ENCODE measurements at regions not wholly inside any gene's neighbourhood (a gene's known extent, or its start where the extent isn't known, plus 50 kb on each side); places are given as distances from the start of the nearest gene placed in this dataset.
"Not testable (repeated sequence)": the region's sequence is repeated elsewhere in the genome, so short reads cannot be mapped to it uniquely, and the experiment has no call there.

GRCh38 chr6:114886670-114887436, 544.0 kb upstream of the HS3ST5 start:
- no peak for DNase-seq

DNA sequence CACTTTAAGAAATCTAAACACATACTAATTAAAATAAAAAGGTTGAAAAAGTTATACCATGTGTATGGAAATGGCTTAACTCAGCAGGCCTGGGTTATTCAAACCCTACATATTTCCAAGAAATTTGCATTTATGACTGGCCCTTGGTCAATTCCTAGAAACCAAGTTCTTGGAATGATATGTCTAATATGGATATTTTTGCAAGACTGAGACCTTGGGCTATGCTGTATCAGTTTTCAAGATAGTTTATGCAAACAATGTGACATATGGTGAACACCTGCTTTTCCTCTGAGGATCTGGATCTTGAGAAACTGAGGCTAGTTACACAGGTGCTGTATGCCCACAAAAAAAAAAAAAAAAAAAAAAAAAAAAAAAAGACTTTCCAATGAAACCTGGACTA, 536.9 kb upstream of the HS3ST5 start:
- no peak for DNase-seq

DNA sequence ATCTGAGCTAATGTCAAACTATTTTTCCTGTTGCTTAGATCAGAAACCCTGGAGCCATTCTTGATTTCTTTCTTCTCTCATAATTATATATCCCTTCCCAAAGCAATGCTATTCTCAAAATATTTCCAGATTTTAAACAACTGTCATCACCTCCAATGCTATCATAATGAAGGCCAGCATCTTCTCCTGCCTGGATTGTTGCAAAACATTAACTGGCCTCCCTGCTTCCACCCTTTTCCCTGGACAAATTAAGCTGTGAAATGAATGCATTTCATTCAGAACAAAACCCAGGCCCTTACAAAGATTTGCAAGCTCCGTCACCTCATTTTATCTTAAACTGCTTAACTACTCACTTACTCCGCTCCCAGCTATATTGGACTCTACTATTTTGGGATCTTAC, 535.3 kb upstream of the HS3ST5 start:
- DNase-seq = no peak

DNA sequence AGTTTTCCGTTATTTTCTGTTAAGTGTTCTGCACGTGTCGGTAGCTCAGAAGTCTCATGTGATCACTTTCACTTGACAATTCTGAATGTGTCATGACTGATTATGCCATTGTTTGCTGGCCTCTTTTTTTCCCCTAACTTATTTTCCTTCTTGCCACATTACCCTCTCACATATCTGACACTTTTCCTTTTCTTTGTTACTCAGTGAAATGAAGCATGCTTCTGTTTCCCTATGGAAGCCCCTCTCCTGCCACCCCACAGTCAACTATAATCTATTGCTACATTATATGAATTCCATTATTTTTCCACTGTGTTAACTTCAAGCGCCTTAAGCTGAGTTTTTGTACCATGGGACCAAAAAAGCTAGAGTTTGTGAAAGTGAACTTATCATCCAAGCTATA, 531.6 kb upstream of the HS3ST5 start:
- DNase-seq = no peak

DNA sequence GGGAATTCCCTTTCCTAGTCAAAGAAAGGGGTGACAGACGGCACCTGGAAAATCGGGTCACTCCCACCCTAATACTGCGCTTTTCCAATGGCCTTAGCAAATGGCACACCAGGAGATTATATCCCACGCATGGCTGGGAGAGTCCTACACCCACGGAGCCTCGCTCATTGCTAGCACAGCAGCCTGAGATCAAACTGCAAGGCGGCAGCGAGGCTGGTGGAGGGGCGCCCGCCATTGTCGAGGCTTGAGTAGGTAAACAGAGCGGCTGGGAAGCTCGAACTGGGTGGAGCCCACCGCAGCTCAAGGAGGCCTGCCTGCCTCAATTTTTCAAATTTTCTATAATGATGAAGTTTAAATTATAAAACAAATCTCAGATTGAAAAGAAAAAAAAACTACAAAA, 522.7 kb upstream of the HS3ST5 start:
- not testable (repeated sequence) for DNase-seq

GRCh38 chr6:114863610-114864009, 520.8 kb upstream of the HS3ST5 start:
- DNase-seq = no peak

- no peak for DNase-seq
These were observed 520.0 kb upstream of the HS3ST5 start for GRCh38 chr6:114862819-114863218.

- DNase-seq = no peak
These were observed 519.2 kb upstream of the HS3ST5 start for GRCh38 chr6:114862064-114862463.

DNA sequence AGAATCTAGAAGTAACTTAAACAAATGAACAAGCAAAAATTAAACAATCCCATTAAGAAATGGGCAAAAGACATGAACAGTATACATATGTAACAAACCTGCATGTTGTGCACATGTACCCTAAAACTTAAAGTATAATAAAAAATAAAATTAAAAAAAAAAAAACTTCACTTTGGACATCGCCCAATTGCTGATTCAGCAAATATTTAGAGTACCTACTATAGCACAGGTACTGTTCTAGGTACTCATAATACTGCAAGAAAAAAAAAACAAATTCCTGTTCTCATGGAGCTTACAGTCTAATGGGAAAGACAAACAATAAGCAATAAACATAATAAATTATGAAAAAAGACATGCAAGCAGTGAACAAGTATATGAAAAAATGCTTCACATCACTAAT, 501.5 kb upstream of the HS3ST5 start:
- no peak for DNase-seq

- no peak for DNase-seq
These were observed 496.2 kb upstream of the HS3ST5 start for GRCh38 chr6:114839019-114839418.

- no peak for DNase-seq
These were observed 490.4 kb upstream of the HS3ST5 start for GRCh38 chr6:114833211-114833610.

DNA sequence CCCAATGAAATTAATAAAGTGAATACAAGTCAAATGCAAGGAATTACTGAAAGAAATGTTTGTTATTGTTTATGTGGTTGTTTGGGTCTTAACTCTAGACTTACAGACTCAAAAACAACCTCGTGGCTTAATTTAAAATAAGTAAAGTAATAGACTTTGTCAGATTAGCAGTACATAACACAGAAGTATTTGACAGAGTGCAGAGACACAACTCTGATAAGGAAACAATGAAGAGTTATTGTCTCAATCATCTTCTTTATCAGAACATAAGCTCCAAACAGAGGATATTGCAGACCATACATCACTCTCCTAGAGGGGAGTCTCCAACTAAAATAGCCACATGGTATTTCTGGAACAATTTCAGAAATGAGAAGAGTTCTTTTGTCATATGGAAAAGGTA, 487.7 kb upstream of the HS3ST5 start:
- DNase-seq = no peak

GRCh38 chr6:114827135-114827534, 484.3 kb upstream of the HS3ST5 start:
- DNase-seq = no peak

DNA sequence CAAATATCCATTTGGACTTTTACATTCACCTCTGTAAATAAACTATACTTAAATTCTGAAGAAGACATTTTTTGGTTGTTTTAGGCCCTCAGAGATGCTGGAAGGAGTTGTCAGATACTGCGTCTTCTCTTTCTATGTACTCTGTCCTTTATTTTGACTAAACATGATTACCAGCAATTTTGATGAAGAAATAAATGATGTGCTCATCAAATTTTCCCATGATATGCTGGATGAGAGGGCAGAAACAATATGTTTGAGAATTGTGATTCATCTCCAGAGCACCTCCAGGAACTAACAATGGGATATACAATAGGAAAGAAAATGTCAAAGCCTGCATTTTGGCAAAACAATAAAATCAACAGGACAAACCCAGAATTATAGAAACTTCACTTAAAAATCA, 481.6 kb upstream of the HS3ST5 start:
- DNase-seq = no peak

- DNase-seq = no peak
These were observed 473.9 kb upstream of the HS3ST5 start for GRCh38 chr6:114816678-114817077.

DNA sequence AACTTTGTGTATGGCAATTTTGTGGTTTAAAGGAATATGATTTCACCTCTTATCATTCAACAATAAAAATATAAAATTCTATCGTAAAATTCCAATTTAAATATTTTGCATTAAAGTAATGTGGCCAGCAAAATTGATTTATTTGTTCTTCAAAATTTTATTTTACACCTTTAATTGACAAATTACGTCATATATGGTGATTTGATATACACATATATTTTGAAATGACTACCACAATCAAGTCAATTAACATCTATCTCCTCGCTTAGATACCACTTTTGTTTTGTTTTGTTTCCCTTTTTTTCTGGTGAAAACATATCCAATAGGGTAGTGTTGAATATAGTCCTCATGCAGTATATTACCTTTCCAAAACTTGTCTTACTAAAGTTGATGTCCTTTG, 467.6 kb upstream of the HS3ST5 start:
- no peak for DNase-seq

GRCh38 chr6:114805426-114805825, 462.6 kb upstream of the HS3ST5 start:
- not testable (repeated sequence) for DNase-seq

- no peak for DNase-seq
These were observed 453.8 kb upstream of the HS3ST5 start for GRCh38 chr6:114796576-114796975.

DNA sequence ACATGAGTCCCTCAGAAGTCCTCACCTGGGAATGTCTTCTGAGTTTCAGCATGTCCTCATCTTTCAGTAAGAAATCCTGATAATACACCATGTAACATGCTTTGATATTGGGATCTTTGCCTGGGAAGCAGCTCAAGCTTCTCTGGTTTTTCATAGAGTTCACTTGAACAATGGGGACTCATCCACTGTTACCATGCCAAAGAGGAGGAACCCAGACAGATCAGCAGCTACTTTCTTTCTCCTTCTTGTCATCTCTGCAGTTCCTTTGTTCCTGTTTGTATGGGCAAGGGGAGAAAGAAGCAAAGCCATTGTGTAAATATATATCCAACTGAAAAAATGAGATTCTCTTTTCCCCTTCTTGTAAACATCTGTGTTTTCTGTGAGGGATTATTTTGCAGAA, 450.6 kb upstream of the HS3ST5 start:
- DNase-seq = no peak

DNA sequence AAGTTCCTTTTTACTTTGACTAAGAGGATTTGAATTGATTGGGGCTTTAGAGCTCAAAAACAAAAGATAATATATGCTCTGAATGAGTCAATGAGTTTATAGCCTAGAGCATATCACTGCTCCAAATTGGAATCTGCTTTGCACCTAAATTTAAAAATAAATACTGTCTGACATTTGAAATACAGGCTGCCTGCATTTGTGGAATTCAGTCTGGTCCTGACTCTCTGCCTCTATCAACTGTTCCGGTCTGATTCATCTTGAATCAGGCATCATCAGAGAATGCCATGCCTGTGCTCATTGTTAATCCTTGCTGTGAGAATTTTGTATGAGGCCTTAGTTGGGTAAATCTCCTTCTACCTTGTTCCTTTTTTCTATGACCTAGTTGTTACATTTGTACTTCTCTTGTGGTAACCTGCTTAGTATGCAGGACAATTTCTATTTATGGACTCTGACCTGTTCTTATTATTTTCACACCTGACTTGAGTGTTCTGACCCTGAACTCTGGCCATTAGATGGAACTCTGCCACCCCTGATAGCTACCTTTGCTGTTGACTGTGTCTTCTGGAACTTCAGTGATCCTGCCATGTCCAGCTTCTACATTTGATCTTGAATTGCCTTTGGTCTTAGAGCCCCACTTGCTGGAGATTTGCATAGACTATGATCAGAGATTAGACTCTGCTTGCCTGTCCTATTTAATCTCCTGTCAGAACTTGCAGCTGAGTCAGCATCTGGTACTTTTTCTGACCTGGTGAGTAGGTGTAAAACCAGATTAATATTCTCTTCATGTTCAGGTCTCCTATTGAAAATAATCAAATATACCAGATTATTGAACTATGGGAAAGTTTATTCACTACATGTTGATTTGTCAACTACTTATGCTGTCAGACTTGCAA, 442.7 kb upstream of the HS3ST5 start:
- DNase-seq = no peak

DNA sequence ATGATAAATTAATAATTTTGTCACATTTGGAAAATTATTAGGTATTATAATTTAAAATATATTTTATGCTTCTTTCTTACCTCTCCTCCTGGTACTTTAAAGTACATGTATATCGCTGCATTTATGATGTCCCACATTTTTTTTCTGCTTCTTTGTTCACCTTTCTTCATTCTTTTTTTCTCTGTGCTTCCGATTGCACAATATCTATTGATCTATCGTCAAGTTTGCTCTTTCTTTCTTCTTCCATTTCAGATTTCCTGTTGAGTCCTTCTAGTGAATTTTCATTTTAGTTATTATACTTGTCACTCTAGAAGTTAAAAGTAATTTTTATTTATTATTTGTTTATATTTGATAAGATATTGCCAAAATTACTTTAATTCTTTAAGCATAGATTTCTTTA, 441.0 kb upstream of the HS3ST5 start:
- no peak for DNase-seq

DNA sequence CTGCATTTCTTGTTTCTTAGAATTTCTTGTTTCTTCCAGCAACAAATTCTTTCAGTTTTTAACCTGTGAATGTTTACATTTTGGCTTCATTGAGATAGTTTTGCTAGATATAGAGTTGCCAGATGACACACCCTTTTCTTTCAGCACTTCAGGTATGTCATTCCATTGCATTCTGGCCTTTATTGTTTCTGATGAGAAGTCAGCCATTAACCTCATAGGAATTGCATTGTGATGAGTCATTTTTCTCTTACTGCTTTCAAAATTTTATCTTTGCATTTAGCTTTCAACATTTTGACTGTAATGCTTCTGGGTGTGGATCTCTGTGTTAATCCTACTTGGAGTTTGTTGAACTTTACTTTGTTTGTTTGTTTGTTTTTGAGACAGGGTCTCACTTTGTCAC, 440.3 kb upstream of the HS3ST5 start:
- DNase-seq = no peak

DNA sequence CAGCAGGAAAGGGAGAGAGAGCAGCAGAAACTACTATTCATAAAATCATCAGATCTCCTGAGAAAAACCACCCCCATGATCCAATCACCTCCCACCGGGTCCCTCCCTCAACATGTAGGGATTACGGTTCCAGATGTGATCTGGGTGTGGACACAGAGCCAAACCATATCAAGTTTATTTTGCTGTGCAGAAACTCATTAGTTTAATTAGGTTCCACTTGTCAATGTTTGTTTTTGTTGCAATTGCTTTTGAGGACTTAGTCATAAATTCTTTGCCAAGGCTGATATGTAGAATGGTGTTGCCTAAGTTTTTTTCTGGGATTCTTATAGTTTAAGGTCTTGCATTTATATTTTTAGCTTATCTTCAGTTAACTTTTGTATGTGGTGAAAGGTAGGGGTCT, 422.0 kb upstream of the HS3ST5 start:
- no peak for DNase-seq

GRCh38 chr6:114762145-114762544, 419.3 kb upstream of the HS3ST5 start:
- DNase-seq = no peak
